OCI-LY3 (cell line): ENCODE measurements at regions not wholly inside any gene's neighbourhood (a gene's known extent, or its start where the extent isn't known, plus 50 kb on each side); places are given as distances from the start of the nearest gene placed in this dataset.

Source experiments
- EZH2phosphoT487 ChIP-seq: fragments of 200-600 bp; shearing (Covaris generic); IDR thresholded peaks from 2 replicates; pipeline ENCODE4 v1.6.1; 2018; ENCODE audit warnings: antibody characterized with exemption, mixed run types, low read depth
- TF ChIP-seq, protein P1 (sequence below): fragments of 200-600, 300-600 bp; sonication (generic); IDR thresholded peaks from 2 replicates; pipeline ENCODE4 v1.5.1; 2014; ENCODE audit warnings: antibody characterized with exemption, low read length, low read depth

DNA sequence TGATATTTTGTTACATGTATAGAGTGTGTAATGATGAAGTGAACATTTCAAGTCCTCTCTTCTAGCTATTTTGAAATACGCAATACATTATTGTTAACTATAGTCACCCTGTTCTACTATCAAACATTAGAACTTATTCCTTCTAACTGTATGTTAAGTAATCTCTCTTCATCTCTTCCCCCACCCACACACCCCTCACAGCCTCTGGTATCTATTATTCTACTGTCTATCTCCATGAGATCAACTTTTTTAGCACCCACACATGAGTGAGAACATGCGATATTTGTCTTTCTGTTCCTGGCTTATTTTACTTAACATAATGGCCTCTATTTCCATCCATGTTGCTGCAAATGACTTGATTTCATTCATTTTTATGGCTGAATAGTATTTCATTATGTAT, 57.7 kb upstream of the EGR2 start:
- TF ChIP-seq, protein P1, sequence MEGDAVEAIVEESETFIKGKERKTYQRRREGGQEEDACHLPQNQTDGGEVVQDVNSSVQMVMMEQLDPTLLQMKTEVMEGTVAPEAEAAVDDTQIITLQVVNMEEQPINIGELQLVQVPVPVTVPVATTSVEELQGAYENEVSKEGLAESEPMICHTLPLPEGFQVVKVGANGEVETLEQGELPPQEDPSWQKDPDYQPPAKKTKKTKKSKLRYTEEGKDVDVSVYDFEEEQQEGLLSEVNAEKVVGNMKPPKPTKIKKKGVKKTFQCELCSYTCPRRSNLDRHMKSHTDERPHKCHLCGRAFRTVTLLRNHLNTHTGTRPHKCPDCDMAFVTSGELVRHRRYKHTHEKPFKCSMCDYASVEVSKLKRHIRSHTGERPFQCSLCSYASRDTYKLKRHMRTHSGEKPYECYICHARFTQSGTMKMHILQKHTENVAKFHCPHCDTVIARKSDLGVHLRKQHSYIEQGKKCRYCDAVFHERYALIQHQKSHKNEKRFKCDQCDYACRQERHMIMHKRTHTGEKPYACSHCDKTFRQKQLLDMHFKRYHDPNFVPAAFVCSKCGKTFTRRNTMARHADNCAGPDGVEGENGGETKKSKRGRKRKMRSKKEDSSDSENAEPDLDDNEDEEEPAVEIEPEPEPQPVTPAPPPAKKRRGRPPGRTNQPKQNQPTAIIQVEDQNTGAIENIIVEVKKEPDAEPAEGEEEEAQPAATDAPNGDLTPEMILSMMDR, result no peak
- no peak for TF ChIP-seq EZH2phosphoT487
